Left renal pelvis (tissue), 4 donors: ENCODE measurements at regions not wholly inside any gene's neighbourhood (a gene's known extent, or its start where the extent isn't known, plus 50 kb on each side); places are given as distances from the start of the nearest gene placed in this dataset.

Source experiments
- DNase-seq, 4 donors: peaks; one replicate each; pipeline ENCODE4 v3.0.0-alpha.2; 2013; ENCODE audit warnings: low read depth in 4 of 4, low spot score in 3 of 4

DNA sequence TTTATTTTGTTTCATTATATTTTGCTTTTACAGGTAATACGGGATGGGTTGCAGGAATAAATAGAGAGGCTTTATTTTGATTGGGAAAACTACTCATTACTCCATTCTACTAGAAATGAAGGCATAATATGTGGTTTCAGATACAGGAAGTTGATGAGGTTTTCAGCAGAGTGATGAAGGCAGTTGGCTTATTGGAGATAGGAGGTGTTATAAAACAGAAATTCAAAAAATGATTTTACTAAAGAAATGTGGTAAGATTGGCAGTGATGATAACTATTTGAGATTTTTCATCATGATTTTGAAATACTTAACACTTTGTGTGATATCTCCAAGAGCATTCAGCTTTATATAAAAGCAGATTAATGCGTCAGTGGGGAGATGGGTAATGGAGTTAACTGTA lies 1445.7 kb upstream of the CADM2 start:
- no peak for DNase-seq

DNA sequence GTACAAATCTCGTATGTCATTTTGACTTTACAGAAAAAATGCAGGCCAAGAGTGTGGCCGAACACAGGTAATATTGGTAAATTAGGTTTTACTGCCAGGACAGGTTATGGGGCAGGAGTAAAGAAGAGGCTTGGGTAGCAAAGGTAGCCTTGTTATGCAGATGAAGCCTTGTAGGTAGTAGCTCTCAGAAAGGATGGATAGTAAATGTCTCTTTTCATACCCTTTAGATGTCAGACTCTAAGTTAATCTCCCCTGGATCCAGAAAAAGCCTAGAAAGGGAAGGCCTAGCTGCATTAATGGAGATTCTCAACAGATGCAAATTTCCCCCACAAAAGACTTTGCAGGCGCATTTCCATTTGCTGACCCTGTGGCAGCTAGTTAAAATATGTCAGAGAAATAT lies 1445.1 kb upstream of the CADM2 start:
- no peak for DNase-seq

DNA sequence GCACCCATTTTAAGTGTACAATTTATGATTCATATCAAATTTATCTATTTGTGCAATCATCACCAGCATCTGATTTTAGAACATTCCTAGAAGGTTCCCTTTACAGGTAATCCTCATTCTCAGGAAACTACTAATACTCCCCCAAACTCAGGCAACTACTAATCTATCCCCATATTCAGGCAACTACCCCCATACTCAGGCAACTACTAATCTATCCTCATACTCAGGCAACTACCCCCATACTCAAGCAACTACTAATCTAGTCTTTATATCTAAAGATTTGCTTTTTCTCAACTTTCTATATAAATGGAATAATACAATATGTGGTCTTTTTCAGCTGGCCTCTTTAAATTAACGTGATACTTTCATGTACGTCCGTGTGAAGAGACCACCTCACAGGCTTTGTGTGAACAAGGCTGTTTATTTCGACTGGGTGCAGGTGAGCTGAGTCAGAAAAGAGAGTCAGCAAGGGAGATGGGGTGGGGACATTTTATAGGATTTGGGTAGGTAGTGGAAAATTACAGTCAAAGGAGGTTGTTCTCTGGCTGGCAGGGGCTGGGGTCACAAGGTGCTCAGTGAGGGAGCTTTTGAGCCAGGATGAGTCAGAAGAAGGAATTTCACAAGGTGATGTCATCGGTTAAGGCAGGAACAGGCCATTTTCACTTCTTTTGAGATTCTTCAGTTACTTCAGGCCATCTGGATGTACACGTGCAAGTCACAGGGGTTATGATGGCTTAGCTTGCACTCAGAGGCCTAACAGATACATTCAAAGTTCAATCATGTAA lies 1444.5 kb upstream of the CADM2 start:
- DNase-seq = no peak

- no peak for DNase-seq
These were observed 1443.7 kb upstream of the CADM2 start for GRCh38 chr3:83515123-83515522.

DNA sequence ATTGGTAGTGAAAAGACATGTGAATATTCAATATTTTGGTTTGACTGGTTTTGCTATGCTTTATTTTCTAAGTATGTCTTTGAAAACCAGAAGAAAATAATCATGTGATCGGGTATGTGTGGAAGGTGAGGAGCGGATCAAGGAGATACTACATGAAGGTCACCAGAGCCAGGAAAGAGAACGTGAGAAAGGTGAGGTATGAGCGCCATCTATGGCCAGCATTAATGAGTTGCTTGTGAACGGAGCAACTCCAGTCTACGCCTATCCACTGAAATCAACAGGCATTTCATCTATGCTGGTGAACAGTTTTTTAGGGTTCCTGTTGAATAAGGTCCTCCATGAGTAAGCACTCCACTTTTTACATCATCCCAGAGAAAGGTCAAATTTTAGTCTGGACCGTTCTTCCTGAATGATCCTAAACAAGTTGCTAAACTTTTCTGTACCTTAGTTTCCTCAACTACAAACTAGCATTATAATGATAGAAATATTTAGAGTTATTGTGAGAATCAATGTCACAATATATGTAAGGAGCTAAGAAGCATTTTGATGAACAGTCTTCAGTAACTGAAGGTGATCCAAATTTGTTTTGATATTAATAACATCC lies 1435.2 kb upstream of the CADM2 start:
- peak; percentile 29 to 46 (median 34) for DNase-seq

DNA sequence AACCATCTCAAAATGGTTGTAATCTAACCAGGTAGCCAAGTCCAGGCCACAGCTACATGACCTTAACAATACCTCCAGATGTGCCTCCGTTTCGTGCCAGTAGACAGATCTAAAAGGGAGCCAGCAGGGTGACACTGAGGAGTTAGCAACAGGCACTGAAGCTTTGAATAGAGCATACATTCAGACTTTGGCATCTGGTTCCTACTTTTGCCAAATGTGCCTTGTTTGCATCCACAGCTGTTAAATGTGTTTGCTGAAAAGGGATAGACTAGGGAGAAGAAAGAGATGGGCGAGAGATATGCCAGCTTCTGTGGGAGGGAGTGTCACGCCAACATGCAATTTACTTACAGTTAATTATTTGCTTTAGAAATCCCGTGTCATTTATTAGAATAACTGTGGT lies 1433.9 kb upstream of the CADM2 start:
- DNase-seq = no peak

GRCh38 chr3:83559082-83559481 lies 1399.7 kb upstream of the CADM2 start:
- DNase-seq = no peak

DNA sequence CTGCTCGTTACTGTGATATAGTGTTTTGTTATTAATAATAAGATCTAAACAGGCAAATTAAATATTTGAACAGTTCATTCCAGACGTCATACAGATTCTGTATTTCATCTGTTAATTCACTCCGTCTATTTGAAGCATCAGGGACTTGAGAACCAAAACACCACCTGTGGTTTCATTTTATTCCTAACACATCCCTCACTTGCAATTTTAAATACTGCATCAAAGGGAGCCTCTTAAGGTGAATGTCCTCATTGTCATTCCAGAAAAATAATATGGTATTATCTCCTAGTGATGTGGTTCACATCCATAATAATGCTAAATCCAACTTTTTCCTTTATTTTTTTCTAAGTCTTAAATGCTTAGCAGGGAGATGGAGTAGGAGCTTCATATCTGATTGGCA lies 1390.9 kb upstream of the CADM2 start:
- no peak for DNase-seq

GRCh38 chr3:83581546-83581945 lies 1377.2 kb upstream of the CADM2 start:
- no peak for DNase-seq

DNA sequence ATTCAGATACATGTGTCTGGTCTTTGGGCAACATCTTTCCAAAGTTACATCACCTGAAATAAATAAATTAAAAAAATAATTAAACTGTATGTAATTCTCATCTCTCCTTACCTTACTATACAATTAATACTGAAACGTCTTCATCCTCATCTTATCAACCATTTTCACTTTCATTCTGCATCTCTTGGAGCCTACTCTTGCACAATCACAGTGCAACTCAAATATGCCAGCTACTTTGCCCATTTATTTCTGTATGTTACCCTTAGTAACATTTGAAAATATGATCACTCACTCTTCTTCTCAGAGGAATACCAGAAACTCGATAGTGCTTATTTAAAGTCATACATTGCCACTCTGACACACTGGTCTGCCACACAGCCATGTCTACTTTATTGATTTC lies 1357.1 kb upstream of the CADM2 start:
- DNase-seq = no peak

DNA sequence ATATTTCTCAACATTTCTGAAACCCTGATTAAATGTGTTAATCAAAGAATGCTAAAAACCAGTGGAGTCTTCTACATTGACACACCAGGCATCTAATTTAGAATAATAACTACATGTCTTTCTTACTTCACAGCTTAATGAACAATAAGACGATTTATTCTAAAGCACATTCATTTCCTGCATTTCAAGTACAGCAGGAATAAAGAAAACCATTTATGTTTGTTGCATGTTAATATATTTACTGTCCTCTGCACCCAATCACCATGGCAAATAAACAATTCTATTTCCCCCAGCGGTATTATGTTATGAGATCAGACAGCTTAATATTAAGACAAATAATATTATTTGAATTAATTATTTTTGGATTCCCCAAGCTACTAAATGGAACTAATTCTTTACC lies 1336.3 kb upstream of the CADM2 start:
- no peak for DNase-seq

DNA sequence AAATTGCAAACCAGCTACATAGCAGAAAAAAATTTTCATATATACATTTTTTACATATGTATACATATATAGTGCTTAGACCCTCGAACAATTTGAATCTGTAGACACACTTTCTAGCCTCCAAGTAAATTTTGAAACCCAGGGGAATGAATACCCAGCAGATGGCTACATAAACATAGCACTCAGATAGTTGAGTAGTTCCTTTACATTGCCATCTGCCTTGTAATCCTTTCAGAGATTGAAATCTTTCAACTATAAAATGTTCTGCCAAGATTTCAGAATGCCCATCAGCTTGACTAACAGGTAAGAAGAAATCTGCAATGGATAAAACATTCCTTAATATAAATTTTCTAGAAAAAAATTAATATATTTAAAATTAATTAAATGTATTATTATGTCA lies 1333.5 kb upstream of the CADM2 start:
- DNase-seq = no peak

DNA sequence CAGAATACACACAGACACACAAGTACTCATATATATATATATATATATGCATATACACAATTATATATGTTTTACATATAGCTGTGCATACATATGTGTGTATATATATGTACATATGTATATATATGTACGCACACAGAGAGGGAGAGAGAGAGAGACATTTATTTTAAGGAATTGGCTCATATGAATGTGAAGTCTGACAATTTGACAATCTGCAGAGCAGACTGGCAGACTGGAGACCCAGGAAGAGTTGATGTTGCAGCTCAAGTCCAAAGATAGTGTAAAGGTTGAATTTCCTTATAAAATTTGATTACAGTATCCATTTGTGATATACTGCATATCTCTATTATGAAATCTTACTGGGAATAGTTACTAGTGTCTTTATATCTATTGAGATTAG lies 1330.3 kb upstream of the CADM2 start:
- DNase-seq = no peak

DNA sequence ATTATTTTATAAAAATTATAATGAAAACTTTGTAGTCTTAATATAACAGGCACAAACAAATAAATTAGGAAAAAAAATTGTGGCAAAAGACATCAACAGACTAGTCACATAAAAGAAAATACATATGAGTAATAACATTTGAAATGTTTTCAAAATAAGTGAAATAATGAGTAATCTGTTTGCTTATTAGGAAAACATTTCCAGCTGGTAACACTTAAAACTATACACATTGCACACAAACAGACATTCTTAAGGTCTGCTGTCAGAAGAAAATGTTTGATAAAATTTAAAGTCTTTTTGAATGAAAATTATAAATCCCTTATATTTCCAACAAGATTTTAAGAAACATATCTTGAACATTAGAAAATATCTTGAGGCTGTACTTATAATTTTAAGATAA lies 1326.3 kb upstream of the CADM2 start:
- DNase-seq = no peak

- no peak for DNase-seq
These were observed 1325.0 kb upstream of the CADM2 start for GRCh38 chr3:83633758-83634157.

GRCh38 chr3:83649692-83650091 lies 1309.1 kb upstream of the CADM2 start:
- DNase-seq = no peak

GRCh38 chr3:83655083-83655482 lies 1303.7 kb upstream of the CADM2 start:
- no peak for DNase-seq

DNA sequence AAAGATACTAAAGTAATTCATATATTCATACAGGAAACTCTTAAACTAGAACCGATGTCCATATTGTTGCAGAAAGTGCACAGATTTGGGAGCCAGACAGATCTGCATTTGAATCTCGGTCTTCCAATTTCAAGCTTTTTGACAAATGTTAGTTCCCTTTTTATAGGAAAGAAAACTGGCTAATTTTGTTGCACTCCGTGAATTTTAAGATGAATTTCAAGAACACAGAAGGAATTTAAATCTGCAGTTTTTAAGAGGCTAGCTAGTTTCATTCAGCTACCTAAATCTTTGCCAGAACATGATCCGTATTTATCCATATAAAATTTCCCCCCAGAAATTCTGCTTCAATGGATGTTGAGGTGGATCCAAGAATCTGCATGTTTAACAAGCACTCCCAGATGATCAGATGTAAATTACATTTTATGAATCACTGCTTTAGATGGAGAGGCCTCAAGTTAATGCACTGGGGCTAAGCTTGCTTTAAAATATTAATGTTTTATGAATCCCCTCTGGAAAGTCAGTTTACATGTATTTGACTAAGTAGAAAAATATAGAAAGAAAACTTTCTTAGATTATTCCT lies 1296.3 kb upstream of the CADM2 start:
- no peak for DNase-seq

- no peak for DNase-seq
These were observed 1288.4 kb upstream of the CADM2 start for GRCh38 chr3:83670416-83670815.

- DNase-seq = no peak
These were observed 1274.7 kb upstream of the CADM2 start for GRCh38 chr3:83683937-83684598.

DNA sequence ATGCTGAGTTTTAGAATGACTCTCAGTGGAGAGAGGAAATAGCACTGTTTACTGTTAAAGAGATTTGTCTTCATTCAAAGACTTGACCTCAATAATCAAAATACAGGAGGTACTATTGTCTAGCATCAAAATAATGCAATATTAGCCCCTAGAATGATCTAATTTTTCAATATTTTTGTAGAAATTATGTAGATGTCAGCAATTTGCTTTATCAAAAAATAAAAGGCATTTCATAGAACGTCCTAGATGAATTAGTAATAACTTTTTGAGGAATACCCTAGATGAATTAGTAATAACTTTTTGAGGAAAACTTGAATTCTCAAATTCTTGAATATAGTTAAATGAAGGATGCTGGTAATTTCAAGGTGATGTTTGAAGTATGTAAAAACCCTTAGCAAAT lies 1252.1 kb upstream of the CADM2 start:
- DNase-seq = no peak

DNA sequence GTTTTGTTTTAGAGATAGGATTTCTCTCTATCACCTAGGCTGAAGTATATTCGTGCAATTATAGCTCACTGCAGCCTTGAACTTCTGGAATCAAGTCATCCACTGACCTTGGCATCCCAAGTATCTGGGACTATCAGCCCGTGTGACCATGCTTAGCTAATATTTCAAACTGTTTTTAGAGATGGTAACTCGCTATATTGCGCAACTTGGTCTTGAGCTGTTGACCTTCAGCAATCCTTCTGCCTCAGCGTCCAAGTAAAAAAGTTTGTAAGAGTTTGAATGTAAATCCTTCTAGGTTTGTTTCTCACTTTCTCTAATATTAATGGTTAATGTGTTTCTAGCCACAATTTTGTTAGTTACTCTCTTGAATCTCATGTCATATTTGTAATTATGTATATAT lies 1243.5 kb upstream of the CADM2 start:
- DNase-seq = no peak
